ENCODE measurements at regions not wholly inside any gene's neighbourhood (a gene's known extent, or its start where the extent isn't known, plus 50 kb on each side); places are given as distances from the start of the nearest gene placed in this dataset.

DNA sequence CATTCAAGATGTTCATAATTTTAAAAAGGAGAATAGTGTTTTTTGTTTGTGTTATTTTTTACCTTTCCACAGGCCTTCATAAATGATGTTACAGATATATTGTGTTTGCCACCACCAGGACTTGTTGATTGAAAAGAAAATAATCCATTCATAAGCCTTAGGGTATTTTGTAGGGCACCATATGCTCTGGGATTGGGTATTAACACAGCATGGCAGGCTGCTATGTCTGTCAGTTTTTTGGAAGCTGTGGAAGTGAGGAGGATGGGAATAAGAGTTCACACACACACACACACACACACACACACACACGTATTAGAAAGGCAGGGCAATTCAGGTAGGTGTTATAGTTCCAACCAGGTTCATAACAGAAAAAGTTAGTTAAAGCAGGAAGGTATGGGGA is 237.9 kb downstream of the HDGFL1 start:
- H3K36me3 Mint-ChIP-seq = no peaks in the 10 kb centered on the region
- Histone ChIP-seq H3K27me3 (ENCODE audit: insufficient read depth, low read length, poor library complexity, severe bottlenecking) (no peaks in the 10 kb centered on the region), H3K9me3 (ENCODE audit: low read length) (no peaks in the 10 kb centered on the region), H3K27ac (ENCODE audit: low read depth, low read length) (no peak overlapping the region), H3K4me3 (ENCODE audit: low read length) (no peak overlapping the region), H3K36me3 (ENCODE audit: insufficient read depth, low read length) (no peaks in the 10 kb centered on the region), H3K4me1 (ENCODE audit: insufficient read depth, low read length) (no peaks in the 10 kb centered on the region)
- no peak overlapping the region for H3K4me3 Mint-ChIP-seq
- CTCF ChIA-PET = no interaction called here
- H3K27ac Mint-ChIP-seq = no peak overlapping the region
- DNase-seq = no peak
- POLR2A ChIA-PET = no interaction called here
- H3K27me3 Mint-ChIP-seq = no peaks in the 10 kb centered on the region
- H3K4me1 Mint-ChIP-seq = no peaks in the 10 kb centered on the region
- H3K9me3 Mint-ChIP-seq = peaks cover 5 to 17% (median 7%) of the 10 kb centered on the region in 5 donors

DNA sequence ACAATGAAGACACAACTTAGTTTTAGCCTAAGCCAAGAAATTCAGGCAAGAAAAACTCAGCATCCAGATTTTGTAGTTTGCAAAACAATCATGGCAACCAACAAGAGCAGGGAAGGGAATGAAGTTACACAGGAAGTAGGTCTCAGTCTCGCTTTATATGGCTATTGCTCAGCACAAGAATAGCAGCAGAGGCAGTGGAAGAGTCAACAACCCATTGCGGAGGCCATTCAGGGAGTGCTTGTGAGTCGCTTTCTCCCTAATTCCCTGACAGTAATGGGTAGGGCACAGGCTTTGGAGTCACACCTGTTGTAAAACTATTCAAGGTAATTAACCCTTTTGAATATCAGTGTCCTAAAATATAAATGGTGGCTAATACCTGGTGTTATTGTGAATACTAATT is 238.5 kb downstream of the HDGFL1 start:
- no peak overlapping the region for H3K4me3 Mint-ChIP-seq
- no peak overlapping the region for H3K4me3 ChIP-seq (ENCODE audit: low read length)
- H3K27ac Mint-ChIP-seq = no peak overlapping the region
- POLR2A ChIA-PET = no interaction called here
- no peaks in the 10 kb centered on the region for H3K4me1 Mint-ChIP-seq
- CTCF ChIA-PET = no interaction called here
- H3K36me3 Mint-ChIP-seq = no peaks in the 10 kb centered on the region
- no peaks in the 10 kb centered on the region for H3K4me1 ChIP-seq (ENCODE audit: insufficient read depth, low read length)
- no peaks in the 10 kb centered on the region for H3K27me3 ChIP-seq (ENCODE audit: insufficient read depth, low read length, poor library complexity, severe bottlenecking)
- no peaks in the 10 kb centered on the region for H3K27me3 Mint-ChIP-seq
- H3K9me3 Mint-ChIP-seq = peaks cover 2 to 14% (median 7%) of the 10 kb centered on the region in 5 donors
- no peak for DNase-seq
- no peaks in the 10 kb centered on the region for H3K9me3 ChIP-seq (ENCODE audit: low read length)
- H3K36me3 ChIP-seq (ENCODE audit: insufficient read depth, low read length) = no peaks in the 10 kb centered on the region
- no peak overlapping the region for H3K27ac ChIP-seq (ENCODE audit: low read depth, low read length)

GRCh38 chr6:22808466-22808865 is 239.1 kb downstream of the HDGFL1 start:
- H3K9me3 ChIP-seq (ENCODE audit: low read length) = no peaks in the 10 kb centered on the region
- ChIA-PET POLR2A (no interaction called here), CTCF (no interaction called here)
- no peaks in the 10 kb centered on the region for H3K4me1 ChIP-seq (ENCODE audit: insufficient read depth, low read length)
- no peak overlapping the region for H3K4me3 ChIP-seq (ENCODE audit: low read length)
- Mint-ChIP-seq H3K4me1 (no peaks in the 10 kb centered on the region), H3K9me3 (peaks cover 2 to 14% (median 7%) of the 10 kb centered on the region in 5 donors), H3K4me3 (no peak overlapping the region), H3K27me3 (no peaks in the 10 kb centered on the region), H3K36me3 (no peaks in the 10 kb centered on the region), H3K27ac (no peak overlapping the region)
- no peak for DNase-seq
- H3K27ac ChIP-seq (ENCODE audit: low read depth, low read length) = no peak overlapping the region
- no peaks in the 10 kb centered on the region for H3K27me3 ChIP-seq (ENCODE audit: insufficient read depth, low read length, poor library complexity, severe bottlenecking)
- no peaks in the 10 kb centered on the region for H3K36me3 ChIP-seq (ENCODE audit: insufficient read depth, low read length)

DNA sequence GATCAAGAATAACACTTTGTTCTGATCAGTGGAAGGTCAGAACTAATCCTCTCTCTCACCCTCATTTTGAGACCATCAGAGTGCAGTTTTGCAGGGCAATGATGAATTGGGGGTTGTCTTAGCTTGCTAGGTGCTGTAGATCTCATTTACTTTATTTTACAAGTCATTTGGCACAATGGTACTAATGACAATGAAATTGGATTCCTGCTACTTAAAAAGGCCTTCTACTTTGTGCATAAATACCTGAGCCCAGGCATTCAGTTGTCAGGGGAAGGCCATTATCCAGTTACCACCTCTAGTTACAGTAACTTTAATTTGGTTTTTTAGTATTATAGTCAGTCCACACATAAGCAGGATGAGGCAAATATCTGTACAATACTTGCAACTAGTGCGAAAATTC is 240.0 kb downstream of the HDGFL1 start:
- no peaks in the 10 kb centered on the region for H3K9me3 ChIP-seq (ENCODE audit: low read length)
- no peaks in the 10 kb centered on the region for H3K4me1 ChIP-seq (ENCODE audit: insufficient read depth, low read length)
- CTCF ChIA-PET = no interaction called here
- H3K27me3 Mint-ChIP-seq = no peaks in the 10 kb centered on the region
- H3K27ac Mint-ChIP-seq = no peak overlapping the region
- H3K36me3 Mint-ChIP-seq = no peaks in the 10 kb centered on the region
- no peak overlapping the region for H3K4me3 ChIP-seq (ENCODE audit: low read length)
- no peaks in the 10 kb centered on the region for H3K36me3 ChIP-seq (ENCODE audit: insufficient read depth, low read length)
- DNase-seq = no peak
- peaks cover 2 to 17% (median 9%) of the 10 kb centered on the region in 5 donors for H3K9me3 Mint-ChIP-seq
- POLR2A ChIA-PET = no interaction called here
- no peak overlapping the region for H3K4me3 Mint-ChIP-seq
- H3K27me3 ChIP-seq (ENCODE audit: insufficient read depth, low read length, poor library complexity, severe bottlenecking) = no peaks in the 10 kb centered on the region
- no peak overlapping the region for H3K27ac ChIP-seq (ENCODE audit: low read depth, low read length)
- no peaks in the 10 kb centered on the region for H3K4me1 Mint-ChIP-seq

- DNase-seq = no peak
- no peaks in the 10 kb centered on the region for H3K36me3 ChIP-seq (ENCODE audit: insufficient read depth, low read length)
- Mint-ChIP-seq H3K4me1 (no peaks in the 10 kb centered on the region), H3K36me3 (no peaks in the 10 kb centered on the region), H3K27me3 (no peaks in the 10 kb centered on the region), H3K9me3 (peaks cover 0 to 28% (median 6%) of the 10 kb centered on the region in 5 donors), H3K27ac (no peak overlapping the region), H3K4me3 (no peak overlapping the region)
- CTCF ChIA-PET = no interaction called here
- no peaks in the 10 kb centered on the region for H3K4me1 ChIP-seq (ENCODE audit: insufficient read depth, low read length)
- H3K4me3 ChIP-seq (ENCODE audit: low read length) = no peak overlapping the region
- H3K27ac ChIP-seq (ENCODE audit: low read depth, low read length) = no peak overlapping the region
- POLR2A ChIA-PET = no interaction called here
- no peaks in the 10 kb centered on the region for H3K9me3 ChIP-seq (ENCODE audit: low read length)
- no peaks in the 10 kb centered on the region for H3K27me3 ChIP-seq (ENCODE audit: insufficient read depth, low read length, poor library complexity, severe bottlenecking)
Measured at GRCh38 chr6:22819209-22819608, 249.8 kb downstream of the HDGFL1 start.

DNA sequence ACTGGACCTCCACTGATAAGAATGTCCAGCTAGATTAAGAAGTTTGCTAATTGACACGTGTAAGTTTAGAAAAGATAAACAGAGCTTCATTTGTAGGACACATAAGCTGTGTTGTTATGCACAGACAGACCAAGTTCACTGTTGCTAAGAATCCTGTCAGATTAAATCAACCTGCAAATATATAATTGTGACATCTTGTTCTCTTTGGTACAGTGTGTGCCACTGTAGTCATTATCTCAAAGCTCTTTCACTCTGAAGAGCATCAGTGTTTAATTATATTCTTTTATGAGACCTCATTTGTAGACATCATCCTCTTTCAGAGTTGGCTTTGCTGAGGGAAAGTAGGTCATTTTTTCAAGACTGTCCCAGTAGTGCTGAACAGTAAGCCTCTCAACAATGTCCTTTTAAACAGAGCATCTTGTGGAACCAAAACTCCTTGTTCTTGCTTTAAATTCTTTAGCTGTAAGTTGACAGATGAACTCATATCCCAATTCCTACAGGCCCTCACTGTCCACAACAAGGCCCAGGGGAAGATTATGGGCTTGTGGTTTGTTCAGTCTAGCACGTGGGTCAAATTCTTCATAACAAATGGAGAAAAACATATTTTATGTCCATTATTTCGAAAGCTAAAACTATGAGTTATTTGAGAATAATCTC is 252.4 kb downstream of the HDGFL1 start:
- H3K36me3 Mint-ChIP-seq = no peaks in the 10 kb centered on the region
- Histone ChIP-seq H3K27me3 (ENCODE audit: insufficient read depth, low read length, poor library complexity, severe bottlenecking) (no peaks in the 10 kb centered on the region), H3K4me3 (ENCODE audit: low read length) (no peak overlapping the region), H3K9me3 (ENCODE audit: low read length) (no peaks in the 10 kb centered on the region), H3K4me1 (ENCODE audit: insufficient read depth, low read length) (no peaks in the 10 kb centered on the region), H3K27ac (ENCODE audit: low read depth, low read length) (no peak overlapping the region), H3K36me3 (ENCODE audit: insufficient read depth, low read length) (no peaks in the 10 kb centered on the region)
- no peak overlapping the region for H3K27ac Mint-ChIP-seq
- H3K27me3 Mint-ChIP-seq = no peaks in the 10 kb centered on the region
- POLR2A ChIA-PET = no interaction called here
- CTCF ChIA-PET = no interaction called here
- no peak for DNase-seq
- H3K4me1 Mint-ChIP-seq = no peaks in the 10 kb centered on the region
- H3K4me3 Mint-ChIP-seq = no peak overlapping the region
- peaks cover 0 to 18% (median 6%) of the 10 kb centered on the region in 5 donors for H3K9me3 Mint-ChIP-seq

GRCh38 chr6:22825210-22825609 is 255.8 kb downstream of the HDGFL1 start:
- DNase-seq = no peak
- no peak overlapping the region for H3K27ac ChIP-seq (ENCODE audit: low read depth, low read length)
- Mint-ChIP-seq H3K36me3 (no peaks in the 10 kb centered on the region), H3K9me3 (peaks cover 2 to 5% (median 4%) of the 10 kb centered on the region in 5 donors), H3K4me3 (no peak overlapping the region), H3K4me1 (no peaks in the 10 kb centered on the region), H3K27me3 (no peaks in the 10 kb centered on the region), H3K27ac (no peak overlapping the region)
- CTCF ChIA-PET = no interaction called here
- POLR2A ChIA-PET = no interaction called here
- no peaks in the 10 kb centered on the region for H3K36me3 ChIP-seq (ENCODE audit: insufficient read depth, low read length)
- no peak overlapping the region for H3K4me3 ChIP-seq (ENCODE audit: low read length)
- no peaks in the 10 kb centered on the region for H3K4me1 ChIP-seq (ENCODE audit: insufficient read depth, low read length)
- H3K27me3 ChIP-seq (ENCODE audit: insufficient read depth, low read length, poor library complexity, severe bottlenecking) = no peaks in the 10 kb centered on the region
- H3K9me3 ChIP-seq (ENCODE audit: low read length) = no peaks in the 10 kb centered on the region

- H3K9me3 ChIP-seq (ENCODE audit: low read length) = no peaks in the 10 kb centered on the region
- H3K27ac Mint-ChIP-seq = no peak overlapping the region
- no peak overlapping the region for H3K4me3 ChIP-seq (ENCODE audit: low read length)
- H3K4me1 Mint-ChIP-seq = no peaks in the 10 kb centered on the region
- no peak for DNase-seq
- POLR2A ChIA-PET = no interaction called here
- no peaks in the 10 kb centered on the region for H3K27me3 ChIP-seq (ENCODE audit: insufficient read depth, low read length, poor library complexity, severe bottlenecking)
- H3K4me3 Mint-ChIP-seq = no peak overlapping the region
- H3K9me3 Mint-ChIP-seq = peaks cover 1 to 9% (median 4%) of the 10 kb centered on the region in 5 donors
- no peaks in the 10 kb centered on the region for H3K27me3 Mint-ChIP-seq
- H3K36me3 Mint-ChIP-seq = no peaks in the 10 kb centered on the region
- H3K36me3 ChIP-seq (ENCODE audit: insufficient read depth, low read length) = no peaks in the 10 kb centered on the region
- CTCF ChIA-PET = no interaction called here
- no peak overlapping the region for H3K27ac ChIP-seq (ENCODE audit: low read depth, low read length)
- no peaks in the 10 kb centered on the region for H3K4me1 ChIP-seq (ENCODE audit: insufficient read depth, low read length)
Measured at GRCh38 chr6:22826961-22827360, 257.6 kb downstream of the HDGFL1 start.

DNA sequence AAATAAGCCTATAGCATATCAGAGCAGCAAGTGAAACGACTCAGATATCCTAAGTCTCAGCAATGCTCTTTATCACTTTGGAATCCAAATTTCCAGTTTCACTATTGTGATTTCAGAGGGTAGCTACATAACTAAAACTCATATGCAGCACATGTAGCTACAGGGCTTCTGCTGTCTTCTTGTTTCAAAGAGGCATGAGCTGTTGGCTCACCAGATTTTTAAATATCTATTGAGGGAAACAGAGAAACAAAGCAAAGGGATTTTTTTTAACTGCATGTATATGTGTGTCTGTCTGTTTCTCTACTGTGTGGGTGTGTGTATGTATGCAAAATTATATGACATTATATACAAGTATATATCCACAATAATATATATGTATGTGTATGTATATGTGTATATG is 258.4 kb downstream of the HDGFL1 start:
- no peak overlapping the region for H3K4me3 Mint-ChIP-seq
- H3K36me3 ChIP-seq (ENCODE audit: insufficient read depth, low read length) = no peaks in the 10 kb centered on the region
- H3K9me3 ChIP-seq (ENCODE audit: low read length) = no peaks in the 10 kb centered on the region
- CTCF ChIA-PET = no interaction called here
- POLR2A ChIA-PET = no interaction called here
- no peaks in the 10 kb centered on the region for H3K36me3 Mint-ChIP-seq
- H3K27ac ChIP-seq (ENCODE audit: low read depth, low read length) = no peak overlapping the region
- DNase-seq = no peak
- no peak overlapping the region for H3K4me3 ChIP-seq (ENCODE audit: low read length)
- H3K27ac Mint-ChIP-seq = no peak overlapping the region
- no peaks in the 10 kb centered on the region for H3K27me3 Mint-ChIP-seq
- no peaks in the 10 kb centered on the region for H3K4me1 ChIP-seq (ENCODE audit: insufficient read depth, low read length)
- no peaks in the 10 kb centered on the region for H3K4me1 Mint-ChIP-seq
- no peaks in the 10 kb centered on the region for H3K27me3 ChIP-seq (ENCODE audit: insufficient read depth, low read length, poor library complexity, severe bottlenecking)
- H3K9me3 Mint-ChIP-seq = peaks cover 0 to 5% (median 2%) of the 10 kb centered on the region in 5 donors

All from CD8-positive, alpha-beta memory T cell (primary cell).